DOHH2 (cell line): ENCODE measurements at regions not wholly inside any gene's neighbourhood (a gene's known extent, or its start where the extent isn't known, plus 50 kb on each side); places are given as distances from the start of the nearest gene placed in this dataset.

Experiments used
- H3F3A ChIP-seq: fragments of 200-600 bp; sonication (generic), shearing (Covaris generic); 2 replicates; pipeline ENCODE4 v1.6.0; 2016; ENCODE audit warnings: antibody characterized with exemption, mild to moderate bottlenecking; ENCODE audit not compliant: control insufficient read depth, insufficient read depth
- H3K27ac ChIP-seq: fragments of 200-600 bp; sonication (generic); 2 replicates; pipeline ENCODE4 v1.5.1; 2014; ENCODE audit warnings: low read depth, mild to moderate bottlenecking, low read length, moderate library complexity
- H3K27me3 ChIP-seq: fragments of 200-600 bp; sonication (generic); 2 replicates; pipeline ENCODE4 v1.6.1; 2014; ENCODE audit warnings: mild to moderate bottlenecking, low read length, mixed read lengths; ENCODE audit not compliant: control insufficient read depth
- H3K36me3 ChIP-seq: fragments of 200-600 bp; sonication (generic); 2 replicates; pipeline ENCODE4 v1.6.1; 2014; ENCODE audit warnings: mild to moderate bottlenecking, low read length, moderate library complexity, mixed read lengths; ENCODE audit not compliant: control insufficient read depth
- H3K4me1 ChIP-seq: fragments of 200-600 bp; sonication (generic); 2 replicates; pipeline ENCODE4 v1.6.1; 2014; ENCODE audit warnings: mild to moderate bottlenecking, low read length, mixed read lengths; ENCODE audit not compliant: control insufficient read depth
- H3K4me2 ChIP-seq: fragments of 200-600 bp; sonication (generic); 2 replicates; pipeline ENCODE4 v1.6.0; 2014; ENCODE audit warnings: mild to moderate bottlenecking, low read length, moderate library complexity
- H3K4me3 ChIP-seq: fragments of 200-600 bp; sonication (generic); 2 replicates; pipeline ENCODE4 v1.5.1; 2014; ENCODE audit warnings: mild to moderate bottlenecking, low read length, mixed read lengths
- H3K79me2 ChIP-seq: fragments of 200-600 bp; sonication (generic); 2 replicates; pipeline ENCODE4 v1.6.1; 2014; ENCODE audit warnings: mild to moderate bottlenecking, low read length, mixed read lengths; ENCODE audit not compliant: control insufficient read depth
- H3K9me2 ChIP-seq: fragments of 200-600 bp; sonication (generic); replicated peaks from 2 replicates; pipeline ENCODE4 v1.6.1; 2014; ENCODE audit warnings: mild to moderate bottlenecking, low read length, mixed read lengths; ENCODE audit not compliant: control insufficient read depth
- H3K9me3 ChIP-seq: fragments of 200-600 bp; sonication (generic); 2 replicates; pipeline ENCODE4 v1.6.1; 2014; ENCODE audit warnings: antibody characterized with exemption, low read length, mixed read lengths; ENCODE audit not compliant: control insufficient read depth, insufficient read depth
- H4K20me1 ChIP-seq: fragments of 200-600 bp; sonication (generic); 2 replicates; pipeline ENCODE4 v1.6.0; 2014; ENCODE audit warnings: low read depth, mild to moderate bottlenecking, antibody characterized with exemption, low read length, moderate library complexity; ENCODE audit not compliant: control insufficient read depth, insufficient read depth
- CTCF ChIP-seq: fragments of 200-600 bp; sonication (generic); IDR thresholded peaks from one replicate; pipeline ENCODE4 v1.5.1; 2014; ENCODE audit warnings: antibody characterized with exemption, mild to moderate bottlenecking, low read depth, low read length; ENCODE audit not compliant: poor library complexity, severe bottlenecking
- EZH2phosphoT487 ChIP-seq: fragments of 200-600 bp; sonication (generic); IDR thresholded peaks from 2 replicates; pipeline ENCODE4 v1.6.1; 2017; ENCODE audit warnings: borderline replicate concordance, mild to moderate bottlenecking, antibody characterized with exemption, low read length, moderate library complexity, mixed read lengths

GRCh38 chr5:155082401-155082800 lies 68.8 kb downstream of the KIF4B start:
- H3K36me3 ChIP-seq: no peaks in the 10 kb centered on the region
- no peaks in the 10 kb centered on the region for H3K9me2 ChIP-seq
- no peaks in the 10 kb centered on the region for H3K79me2 ChIP-seq
- H3K27ac ChIP-seq: no peak overlapping the region
- no peaks in the 10 kb centered on the region for H3K27me3 ChIP-seq
- H3F3A ChIP-seq: no peaks in the 10 kb centered on the region
- H4K20me1 ChIP-seq: no peaks in the 10 kb centered on the region
- no peaks in the 10 kb centered on the region for H3K9me3 ChIP-seq
- TF ChIP-seq EZH2phosphoT487: no peak
- no peaks in the 10 kb centered on the region for H3K4me1 ChIP-seq
- no peak overlapping the region for H3K4me2 ChIP-seq
- H3K4me3 ChIP-seq: no peak overlapping the region

- Histone ChIP-seq H3K36me3 (no peaks in the 10 kb centered on the region), H3K27me3 (no peaks in the 10 kb centered on the region), H3K79me2 (no peaks in the 10 kb centered on the region)
Observed at GRCh38 chr5:155085282-155085989, 71.9 kb downstream of the KIF4B start.

GRCh38 chr5:155087036-155087435 lies 73.5 kb downstream of the KIF4B start:
- Histone ChIP-seq H3K4me1 (no peaks in the 10 kb centered on the region), H4K20me1 (no peaks in the 10 kb centered on the region), H3K9me3 (no peaks in the 10 kb centered on the region), H3F3A (no peaks in the 10 kb centered on the region), H3K36me3 (no peaks in the 10 kb centered on the region), H3K79me2 (no peaks in the 10 kb centered on the region), H3K9me2 (no peaks in the 10 kb centered on the region), H3K4me3 (no peak overlapping the region), H3K4me2 (no peak overlapping the region), H3K27ac (no peak overlapping the region), H3K27me3 (no peaks in the 10 kb centered on the region)
- TF ChIP-seq EZH2phosphoT487 (no peak), CTCF (no peak)

More at GRCh38 chr5:155085282-155085989, 71.9 kb downstream of the KIF4B start:
- Histone ChIP-seq H3K4me3 (no peak overlapping the region), H3K27ac (no peak overlapping the region), H3K9me3 (no peaks in the 10 kb centered on the region), H3K4me1 (no peaks in the 10 kb centered on the region), H3K9me2 (no peaks in the 10 kb centered on the region), H3F3A (no peaks in the 10 kb centered on the region), H3K4me2 (no peak overlapping the region), H4K20me1 (no peaks in the 10 kb centered on the region)
- TF ChIP-seq CTCF (no peak), EZH2phosphoT487 (no peak)

- H3K9me2 ChIP-seq: no peaks in the 10 kb centered on the region
- H3K9me3 ChIP-seq: no peaks in the 10 kb centered on the region
- H3K27me3 ChIP-seq: no peaks in the 10 kb centered on the region
- H3K4me1 ChIP-seq: no peaks in the 10 kb centered on the region
- no peaks in the 10 kb centered on the region for H3F3A ChIP-seq
- H3K36me3 ChIP-seq: no peaks in the 10 kb centered on the region
- H3K27ac ChIP-seq: no peak overlapping the region
- no peak overlapping the region for H3K4me2 ChIP-seq
- H4K20me1 ChIP-seq: no peaks in the 10 kb centered on the region
- no peaks in the 10 kb centered on the region for H3K79me2 ChIP-seq
- H3K4me3 ChIP-seq: no peak overlapping the region
- TF ChIP-seq CTCF (no peak), EZH2phosphoT487 (no peak)
Observed at GRCh38 chr5:155088811-155089210, 75.3 kb downstream of the KIF4B start.
